K562 (cell line): ENCODE measurements at regions not wholly inside any gene's neighbourhood (a gene's known extent, or its start where the extent isn't known, plus 50 kb on each side); places are given as distances from the start of the nearest gene placed in this dataset.

Source experiments
- ATAC-seq: fragments of 200-7000 bp; cut with Tn5 transposase; 3 replicates; pipeline ENCODE4 v1.9.1; 2020; ENCODE audit warnings: moderate library complexity
- BruUV-seq: library from RNA; stranded (reverse); fragments of 400-500 nt; replicated peaks from 2 replicates; lab custom pipeline; 2021; lab: Mats Ljungman, UMichigan
- CTCF ChIA-PET: fragments of 300-600 bp; formaldehyde crosslinking; extraction: SDS; loops from one replicate; lab custom pipeline; 2021; ENCODE audit warnings: low intra/inter-chr PET ratio; lab: Yijun Ruan, JAX
- POLR2A ChIA-PET: fragments of 300-600, 350-650 bp; sonication (Branson Sonifier 250); formaldehyde crosslinking; extraction: SDS; loops from one replicate; lab custom pipeline; 2021; ENCODE audit warnings: antibody characterized with exemption, inconsistent platforms; lab: Yijun Ruan, JAX
- DNase-seq, 4 experiments: peaks; one replicate each; pipeline versions ENCODE4 v3.0.0 to v3.0.0-alpha.2; 2011 to 2018; ENCODE audit warnings: low spot score in 3 of 4, mixed read lengths in 3 of 4; ENCODE audit errors: extremely low read depth in 1 of 4
- FAIRE-seq: peaks from 2 replicates; lab custom pipeline; 2011; peaks lifted over from hg19 to GRCh38; lab: Jason Lieb, UNC
- H2AFZ ChIP-seq: 2 replicates; pipeline ENCODE4 v1.6.0; 2011; ENCODE audit warnings: low read depth, low read length, control low read depth, inconsistent platforms
- H3K27ac ChIP-seq: fragments of 200-600 bp; 3 replicates; pipeline ENCODE4 v1.8.0; 2011; ENCODE audit warnings: low read depth, mild to moderate bottlenecking, control low read depth, inconsistent platforms, low read length, moderate library complexity, mixed read lengths; ENCODE audit errors: extremely low read depth
- H3K27me3 ChIP-seq, 2 experiments: fragments of 300-600 bp in 1 of 2; 2 replicates in 1 of 2; 3 replicates in 1 of 2; pipeline versions ENCODE4 v1.6.0 to v1.8.0; 2011; ENCODE audit warnings: inconsistent platforms in 2 of 2, low read length in 2 of 2, mild to moderate bottlenecking in 1 of 2, mixed read lengths in 1 of 2, moderate library complexity in 1 of 2; ENCODE audit not compliant: control insufficient read depth in 2 of 2, insufficient read depth in 2 of 2
- H3K36me3 ChIP-seq: fragments of 300-600 bp; 3 replicates; pipeline ENCODE4 v1.8.0; 2011; ENCODE audit warnings: mild to moderate bottlenecking, low read length, inconsistent platforms; ENCODE audit not compliant: control insufficient read depth, insufficient read depth
- H3K4me1 ChIP-seq, 2 experiments: fragments of 200-600 bp in 1 of 2; replicated peaks in 1 of 2; 2 replicates in 1 of 2; 3 replicates in 1 of 2; pipeline versions ENCODE4 v1.5.1 to v1.8.0; 2011; ENCODE audit warnings: inconsistent platforms in 2 of 2, low read length in 2 of 2, mild to moderate bottlenecking in 1 of 2, mixed read lengths in 1 of 2, moderate library complexity in 1 of 2; ENCODE audit not compliant: control insufficient read depth in 2 of 2, insufficient read depth in 2 of 2
- H3K4me2 ChIP-seq: 2 replicates; pipeline ENCODE4 v1.6.1; 2011; ENCODE audit warnings: low read length, control low read depth, inconsistent platforms, mixed read lengths; ENCODE audit not compliant: insufficient read depth
- H3K4me3 ChIP-seq: fragments of 200-600 bp; sonication (generic), shearing (Covaris generic); 2 replicates; pipeline ENCODE4 v1.5.1; 2016; ENCODE audit warnings: control low read depth, inconsistent platforms
- H3K79me2 ChIP-seq: fragments of 200-600 bp; 3 replicates; pipeline ENCODE4 v1.8.0; 2011; ENCODE audit warnings: low read length, inconsistent platforms; ENCODE audit not compliant: control insufficient read depth, insufficient read depth
- H3K9ac ChIP-seq, 2 experiments: 2 replicates each; pipeline versions ENCODE4 v1.6.0 to v1.6.1; 2011; ENCODE audit warnings: low read depth in 2 of 2, low read length in 2 of 2, control low read depth in 1 of 2, inconsistent platforms in 1 of 2, mild to moderate bottlenecking in 1 of 2, mixed read lengths in 1 of 2; ENCODE audit not compliant: insufficient read depth in 1 of 2
- H3K9me1 ChIP-seq: one replicate; pipeline ENCODE4 v1.6.0; 2011; ENCODE audit warnings: inconsistent platforms, mild to moderate bottlenecking, low read length, moderate library complexity; ENCODE audit not compliant: control insufficient read depth, insufficient read depth
- H3K9me3 ChIP-seq: replicated peaks from 2 replicates; pipeline ENCODE4 v1.5.1; 2011; ENCODE audit warnings: low read depth, low read length, inconsistent platforms; ENCODE audit not compliant: control insufficient read depth, insufficient read depth
- H4K20me1 ChIP-seq: replicated peaks from 2 replicates; pipeline ENCODE4 v1.6.1; 2011; ENCODE audit warnings: low read length, inconsistent platforms, mixed read lengths; ENCODE audit not compliant: control insufficient read depth, insufficient read depth
- BMI1 ChIP-seq: fragments of 150-350 bp; IDR thresholded peaks from 2 replicates; pipeline ENCODE4 v1.6.1; 2014; ENCODE audit warnings: low read length
- KAT2B ChIP-seq: IDR thresholded peaks from one replicate; pipeline ENCODE4 v1.6.1; 2012; ENCODE audit warnings: low read depth, mild to moderate bottlenecking, control low read depth, inconsistent platforms, low read length, moderate library complexity
- KLF10 ChIP-seq: fragments of 250-450 bp; sonication (Bioruptor Pico); IDR thresholded peaks from 2 replicates; pipeline ENCODE4 v1.6.1; 2021; ENCODE audit warnings: matching md5 sums
- SRSF7 ChIP-seq: fragments of 200-400 bp; formaldehyde crosslinking; optimal IDR thresholded peaks from 2 replicates; pipeline ENCODE3; 2017; ENCODE audit warnings: mild to moderate bottlenecking, low read depth, low read length
- ZNF121 ChIP-seq: sonication (generic); formaldehyde crosslinking; conservative IDR thresholded peaks from 2 replicates; pipeline ENCODE4 v1.8.0; 2022; ENCODE audit warnings: missing genetic modification reagents
- ZNF41 ChIP-seq: fragments of 250-450 bp; sonication (Bioruptor Pico); conservative IDR thresholded peaks from 2 replicates; pipeline ENCODE4 v1.4.0; 2020; ENCODE audit warnings: mild to moderate bottlenecking
- ZNF586 ChIP-seq: fragments of 450-650 bp; formaldehyde crosslinking; conservative IDR thresholded peaks from 2 replicates; pipeline ENCODE4 v1.4.0; 2020; ENCODE audit warnings: mild to moderate bottlenecking, moderate library complexity
- WGBS: fragments of 100-300 bp; shearing (Covaris generic); methylation state at CpG from one replicate; pipeline ENCODE4 v1.1.6; 2016; ENCODE audit warnings: low coverage, mixed read lengths; ENCODE audit not compliant: insufficient coverage; ENCODE audit errors: missing lambda C conversion rate; 5-methylcytosine and 5-hydroxymethylcytosine counted together
- in situ Hi-C: fragments of 300-500 bp; cut with MboI; formaldehyde crosslinking; loops from 4 replicates; pipeline ENCODE4 v1.15.0; 2018; ENCODE audit warnings: inconsistent platforms, mixed read lengths
- intact Hi-C: fragments of 100-400 bp; cut with micrococcal nuclease; formaldehyde crosslinking; loops from 2 replicates; pipeline ENCODE4 v1.14.2; 2022
- TF ChIP-seq, protein P1 (sequence below): sonication (generic); formaldehyde crosslinking; IDR thresholded peaks from 2 replicates; pipeline ENCODE4 v1.9.0; 2022; ENCODE audit warnings: mild to moderate bottlenecking, missing genetic modification reagents
- TF ChIP-seq, protein P2 (sequence below), 3 experiments: fragments of 200-800 bp in 1 of 3; sonication (Bioruptor generic) in 1 of 3; sonication (generic) in 1 of 3; formaldehyde crosslinking in 1 of 3; IDR thresholded peaks; 2 replicates each; pipeline versions ENCODE4 v1.6.1 to v1.8.0; 2016 to 2022; ENCODE audit warnings: mild to moderate bottlenecking in 2 of 3, missing compliant biosample characterization in 2 of 3, missing genetic modification characterization in 2 of 3, missing genetic modification reagents in 1 of 3
- TF ChIP-seq, protein P3 (sequence below), 2 experiments: fragments of 450-650 bp; IDR thresholded peaks; 2 replicates each; pipeline ENCODE4 v1.6.1; 2016; ENCODE audit warnings: mild to moderate bottlenecking in 2 of 2, borderline replicate concordance in 1 of 2, low read depth in 1 of 2, moderate library complexity in 1 of 2

DNA sequence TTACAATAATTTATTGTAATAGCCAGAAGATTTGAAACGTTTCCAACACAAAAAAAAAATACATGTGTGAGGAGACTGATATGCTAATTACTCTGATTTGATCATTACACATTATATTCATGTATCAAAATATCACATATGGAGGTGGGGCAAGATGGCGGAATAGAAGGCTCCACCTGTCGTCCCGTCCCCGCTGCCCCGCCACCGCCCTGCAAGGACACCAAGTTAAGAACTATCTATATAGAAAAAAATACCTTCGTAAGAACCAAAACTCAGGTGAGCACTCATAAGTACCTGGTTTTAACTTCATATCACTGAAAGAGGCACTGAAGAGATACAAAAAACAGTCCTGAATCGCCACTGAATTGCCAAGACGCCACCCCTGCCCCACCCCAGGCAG is 60.9 kb upstream of the SCRG1 start (continued):
- TF ChIP-seq, protein P1, sequence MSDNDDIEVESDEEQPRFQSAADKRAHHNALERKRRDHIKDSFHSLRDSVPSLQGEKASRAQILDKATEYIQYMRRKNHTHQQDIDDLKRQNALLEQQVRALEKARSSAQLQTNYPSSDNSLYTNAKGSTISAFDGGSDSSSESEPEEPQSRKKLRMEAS (CRISPR knock-in tag): no peak
- TF ChIP-seq KAT2B (no peak), SRSF7 (no peak)
- TF ChIP-seq, protein P2, sequence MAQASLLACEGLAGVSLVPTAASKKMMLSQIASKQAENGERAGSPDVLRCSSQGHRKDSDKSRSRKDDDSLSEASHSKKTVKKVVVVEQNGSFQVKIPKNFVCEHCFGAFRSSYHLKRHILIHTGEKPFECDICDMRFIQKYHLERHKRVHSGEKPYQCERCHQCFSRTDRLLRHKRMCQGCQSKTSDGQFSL (CRISPR knock-in tag; IDR thresholded peaks at IDR 0.05): no peak
- TF ChIP-seq, protein P2 (tag; IDR thresholded peaks at IDR 0.05): no peak

DNA sequence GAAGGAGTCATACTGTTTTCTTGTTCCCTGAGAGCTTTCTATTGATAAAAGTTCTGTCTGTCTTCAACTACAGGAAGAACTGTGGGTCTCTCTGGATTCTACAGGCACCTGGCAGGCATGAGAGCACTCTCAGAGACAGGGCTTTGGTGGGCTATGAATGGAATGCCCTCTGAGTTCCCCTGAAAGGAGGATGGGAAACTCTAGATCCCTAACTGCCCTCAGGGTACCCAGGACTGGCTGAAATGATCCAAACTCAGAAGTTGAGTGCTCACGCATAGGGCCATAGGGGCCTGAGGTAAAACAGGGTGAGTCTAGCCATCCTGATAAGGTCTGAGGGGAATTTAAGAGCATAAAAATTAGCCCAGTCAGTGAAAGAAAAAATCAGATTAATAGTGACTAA is 59.0 kb upstream of the SCRG1 start:
- H4K20me1 ChIP-seq: no peaks in the 10 kb centered on the region
- no peak overlapping the region for H3K9ac ChIP-seq
- H3K79me2 ChIP-seq: no peaks in the 10 kb centered on the region
- H3K36me3 ChIP-seq: no peaks in the 10 kb centered on the region
- BruUV-seq: no TSS peak
- FAIRE-seq: no peak
- in situ Hi-C loops: no loop called here
- H3K9me1 ChIP-seq: no peaks in the 10 kb centered on the region
- peaks cover 0 to 4% of the 10 kb centered on the region in 2 experiments; a peak in 1 of 5 replicates for H3K27me3 ChIP-seq
- intact Hi-C loops: no loop called here
- no peak for DNase-seq
- ChIA-PET POLR2A (no interaction called here), CTCF (no interaction called here)
- no peak overlapping the region for H2AFZ ChIP-seq
- peaks cover 0 to 12% of the 10 kb centered on the region in 2 experiments; a peak in 3 of 5 replicates for H3K4me1 ChIP-seq
- H3K9me3 ChIP-seq: no peaks in the 10 kb centered on the region
- H3K4me3 ChIP-seq: no peak overlapping the region
- no peak overlapping the region for H3K4me2 ChIP-seq
- H3K27ac ChIP-seq: no peak overlapping the region
- no peak for ATAC-seq
- no CpG with 5 or more reads among the region's 1 CpG for WGBS
- TF ChIP-seq ZNF121: no peak
- no peak for TF ChIP-seq ZNF41 (CRISPR knock-in tag)
- no peak for TF ChIP-seq ZNF586
- TF ChIP-seq, protein P3, sequence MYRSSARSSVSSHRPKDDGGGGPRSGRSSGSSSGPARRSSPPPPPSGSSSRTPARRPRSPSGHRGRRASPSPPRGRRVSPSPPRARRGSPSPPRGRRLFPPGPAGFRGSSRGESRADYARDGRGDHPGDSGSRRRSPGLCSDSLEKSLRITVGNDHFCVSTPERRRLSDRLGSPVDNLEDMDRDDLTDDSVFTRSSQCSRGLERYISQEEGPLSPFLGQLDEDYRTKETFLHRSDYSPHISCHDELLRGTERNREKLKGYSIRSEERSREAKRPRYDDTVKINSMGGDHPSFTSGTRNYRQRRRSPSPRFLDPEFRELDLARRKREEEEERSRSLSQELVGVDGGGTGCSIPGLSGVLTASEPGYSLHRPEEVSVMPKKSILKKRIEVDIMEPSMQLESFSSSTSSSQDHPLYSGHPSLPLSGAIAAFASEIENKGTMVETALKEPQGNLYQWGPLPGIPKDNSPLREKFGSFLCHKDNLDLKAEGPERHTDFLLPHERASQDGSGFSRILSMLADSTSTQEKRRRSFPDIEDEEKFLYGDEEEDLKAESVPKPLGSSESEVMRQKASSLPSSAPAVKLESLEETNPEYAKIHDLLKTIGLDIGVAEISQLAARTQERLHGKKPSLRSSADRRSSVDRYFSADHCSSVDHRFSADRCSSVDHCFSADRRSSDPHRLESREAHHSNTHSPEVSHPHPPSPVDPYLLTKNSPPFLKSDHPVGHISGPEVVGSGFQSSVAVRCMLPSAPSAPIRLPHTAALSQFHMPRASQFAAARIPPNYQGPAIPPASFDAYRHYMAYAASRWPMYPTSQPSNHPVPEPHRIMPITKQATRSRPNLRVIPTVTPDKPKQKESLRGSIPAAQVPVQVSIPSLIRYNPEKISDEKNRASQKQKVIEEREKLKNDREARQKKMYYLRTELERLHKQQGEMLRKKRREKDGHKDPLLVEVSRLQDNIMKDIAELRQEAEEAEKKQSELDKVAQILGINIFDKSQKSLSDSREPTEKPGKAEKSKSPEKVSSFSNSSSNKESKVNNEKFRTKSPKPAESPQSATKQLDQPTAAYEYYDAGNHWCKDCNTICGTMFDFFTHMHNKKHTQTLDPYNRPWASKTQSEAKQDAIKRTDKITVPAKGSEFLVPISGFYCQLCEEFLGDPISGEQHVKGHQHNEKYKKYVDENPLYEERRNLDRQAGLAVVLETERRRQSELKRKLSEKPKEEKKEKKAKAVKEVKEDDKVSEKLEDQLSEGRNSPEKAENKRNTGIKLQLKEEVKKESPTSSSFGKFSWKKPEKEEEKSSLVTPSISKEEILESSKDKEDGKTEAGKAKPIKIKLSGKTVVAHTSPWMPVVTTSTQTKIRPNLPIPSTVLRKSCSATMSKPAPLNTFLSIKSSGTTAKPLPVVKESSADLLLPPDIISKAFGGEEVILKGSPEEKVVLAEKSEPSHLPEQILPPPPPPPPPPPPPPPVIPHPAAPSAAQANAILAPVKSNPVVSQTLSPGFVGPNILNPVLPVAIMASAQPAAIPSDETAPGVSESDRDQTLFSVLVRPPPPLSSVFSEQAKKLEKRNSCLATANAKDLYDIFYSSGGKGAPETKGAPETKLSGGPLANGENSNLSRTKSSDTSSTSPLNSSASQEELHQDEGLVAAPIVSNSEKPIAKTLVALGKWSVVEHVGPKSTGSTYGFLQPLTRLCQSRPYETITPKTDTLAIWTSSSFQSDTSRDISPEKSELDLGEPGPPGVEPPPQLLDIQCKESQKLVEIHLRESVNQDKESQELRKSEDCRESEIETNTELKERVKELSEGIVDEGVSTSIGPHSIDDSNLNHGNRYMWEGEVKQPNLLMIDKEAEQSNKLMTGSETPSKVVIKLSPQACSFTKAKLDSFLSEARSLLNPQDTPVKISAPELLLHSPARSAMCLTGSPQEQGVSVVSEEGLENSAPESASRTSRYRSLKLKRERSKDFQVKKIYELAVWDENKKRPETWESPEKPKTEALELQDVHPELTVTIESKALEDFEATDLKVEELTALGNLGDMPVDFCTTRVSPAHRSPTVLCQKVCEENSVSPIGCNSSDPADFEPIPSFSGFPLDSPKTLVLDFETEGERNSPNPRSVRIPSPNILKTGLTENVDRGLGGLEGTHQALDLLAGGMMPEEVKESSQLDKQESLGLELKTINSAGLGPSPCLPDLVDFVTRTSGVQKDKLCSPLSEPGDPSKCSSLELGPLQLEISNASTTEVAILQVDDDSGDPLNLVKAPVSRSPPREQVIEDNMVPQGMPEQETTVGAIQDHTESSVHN (IDR thresholded peaks at IDR 0.05; ENCODE audit: borderline replicate concordance in 1 of 2, low read depth in 1 of 2): no peak
- TF ChIP-seq BMI1: no peak
- TF ChIP-seq KLF10 (CRISPR knock-in tag): no peak
